ENCODE measurements at regions not wholly inside any gene's neighbourhood (a gene's known extent, or its start where the extent isn't known, plus 50 kb on each side); places are given as distances from the start of the nearest gene placed in this dataset.
"Not testable (repeated sequence)": the region's sequence is repeated elsewhere in the genome, so short reads cannot be mapped to it uniquely, and the experiment has no call there.

DNA sequence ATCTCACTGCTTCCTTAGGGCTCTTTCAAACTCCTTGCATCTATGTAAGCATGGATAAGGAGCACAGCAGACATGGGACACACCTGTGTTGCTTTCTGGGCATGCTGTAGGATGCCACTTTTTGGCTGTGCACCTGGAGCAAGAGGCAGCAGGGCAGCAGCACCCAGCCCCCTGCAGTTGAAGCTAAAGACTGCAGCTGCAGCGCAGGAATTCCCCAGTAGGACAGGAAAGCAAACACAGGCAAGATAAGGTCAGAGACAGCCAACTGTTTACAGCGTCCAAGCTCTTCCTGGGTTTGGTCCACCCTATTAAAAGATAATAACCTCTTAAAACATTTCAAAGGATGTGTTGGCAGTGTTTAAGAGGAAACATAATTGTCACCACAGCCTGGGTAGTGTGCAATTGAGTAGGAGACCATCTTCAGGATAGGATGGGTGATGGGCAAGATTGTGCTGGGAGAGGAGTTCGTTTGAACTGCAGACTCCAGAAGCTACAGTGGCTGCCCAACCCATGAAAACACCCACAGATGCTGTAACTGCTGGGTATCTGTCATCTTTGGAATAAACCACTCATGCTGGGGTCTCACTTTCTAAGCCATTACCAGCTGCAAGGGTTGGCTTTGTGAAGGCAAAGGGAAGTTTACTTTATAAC is 242.3 kb upstream of the PLGLB1 start:
- not testable (repeated sequence) for DNase-seq (ENCODE audit: low read depth in 2 of 2)

DNA sequence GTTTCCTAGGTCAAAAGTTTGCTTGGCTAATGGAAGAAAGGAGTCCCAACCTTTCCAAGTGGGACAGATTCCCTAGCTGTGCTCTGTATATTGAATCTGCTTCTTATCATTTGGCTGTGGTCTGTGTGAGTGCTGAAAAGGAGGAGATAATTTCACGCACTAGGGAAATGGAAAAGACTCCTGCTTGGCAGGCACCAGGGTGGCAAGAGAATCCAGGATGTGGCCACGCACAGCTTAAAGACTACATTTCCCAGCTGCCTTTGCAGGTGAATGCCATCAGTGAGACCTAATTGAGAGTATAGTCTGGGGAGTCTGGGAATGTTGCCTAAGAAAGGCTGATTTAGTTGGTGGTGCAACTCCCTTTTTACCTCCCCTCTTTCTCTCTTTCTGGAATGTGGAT is 253.5 kb upstream of the PLGLB1 start:
- not testable (repeated sequence) for DNase-seq (ENCODE audit: low read depth in 2 of 2)

GRCh38 chr2:87275974-87276629 is 254.5 kb upstream of the PLGLB1 start:
- DNase-seq (ENCODE audit: low read depth in 2 of 2) = not testable (repeated sequence)

- DNase-seq (ENCODE audit: low read depth in 2 of 2) = not testable (repeated sequence)
Observed at GRCh38 chr2:87276673-87277072, 255.0 kb upstream of the PLGLB1 start.

GRCh38 chr2:87277734-87278133 is 256.1 kb upstream of the PLGLB1 start:
- DNase-seq (ENCODE audit: low read depth in 2 of 2) = not testable (repeated sequence)

- not testable (repeated sequence) for DNase-seq (ENCODE audit: low read depth in 2 of 2)
Observed at GRCh38 chr2:87280596-87281355, 259.1 kb upstream of the PLGLB1 start.

DNA sequence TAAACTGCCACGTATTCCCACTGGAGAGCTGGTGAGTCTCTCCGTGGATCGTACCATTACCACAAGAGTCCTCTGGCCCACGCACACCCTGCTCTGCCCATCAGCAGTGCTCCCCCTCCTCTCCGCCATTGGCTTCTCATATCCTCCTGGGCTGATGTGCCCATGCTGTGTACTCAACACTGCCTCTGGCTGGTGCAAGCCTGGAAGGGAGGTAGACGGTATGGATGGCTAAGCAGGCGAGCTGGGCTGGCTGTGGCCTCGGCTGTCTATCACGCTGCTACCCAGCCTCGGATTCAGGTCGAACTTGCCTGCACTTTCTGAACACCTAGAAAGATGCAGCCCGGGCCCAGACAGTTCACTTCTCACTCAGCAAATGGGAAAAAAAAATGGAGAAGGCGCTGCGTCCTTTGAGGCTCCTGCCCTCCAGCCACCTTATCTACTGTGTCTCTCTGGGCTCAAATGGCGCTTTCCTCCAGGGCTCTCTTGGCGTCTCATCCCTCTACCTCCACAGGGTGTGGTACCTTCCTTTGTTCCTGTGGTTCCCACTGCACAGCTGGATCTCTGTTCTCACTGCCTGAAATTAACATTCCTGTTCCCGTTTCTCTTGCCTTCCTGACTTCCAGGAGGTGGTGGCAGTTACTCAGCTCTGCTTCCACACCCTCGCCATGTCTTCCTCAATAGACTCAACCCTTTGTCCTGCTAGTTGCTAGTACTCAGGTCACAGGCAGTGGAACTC is 262.3 kb upstream of the PLGLB1 start:
- not testable (repeated sequence) for DNase-seq (ENCODE audit: low read depth in 2 of 2)

- not testable (repeated sequence) for DNase-seq (ENCODE audit: low read depth in 2 of 2)
Observed at GRCh38 chr2:87284471-87284772, 262.8 kb upstream of the PLGLB1 start.

- DNase-seq (ENCODE audit: low read depth in 2 of 2) = not testable (repeated sequence)
Observed at GRCh38 chr2:87285139-87285538, 263.5 kb upstream of the PLGLB1 start.

DNA sequence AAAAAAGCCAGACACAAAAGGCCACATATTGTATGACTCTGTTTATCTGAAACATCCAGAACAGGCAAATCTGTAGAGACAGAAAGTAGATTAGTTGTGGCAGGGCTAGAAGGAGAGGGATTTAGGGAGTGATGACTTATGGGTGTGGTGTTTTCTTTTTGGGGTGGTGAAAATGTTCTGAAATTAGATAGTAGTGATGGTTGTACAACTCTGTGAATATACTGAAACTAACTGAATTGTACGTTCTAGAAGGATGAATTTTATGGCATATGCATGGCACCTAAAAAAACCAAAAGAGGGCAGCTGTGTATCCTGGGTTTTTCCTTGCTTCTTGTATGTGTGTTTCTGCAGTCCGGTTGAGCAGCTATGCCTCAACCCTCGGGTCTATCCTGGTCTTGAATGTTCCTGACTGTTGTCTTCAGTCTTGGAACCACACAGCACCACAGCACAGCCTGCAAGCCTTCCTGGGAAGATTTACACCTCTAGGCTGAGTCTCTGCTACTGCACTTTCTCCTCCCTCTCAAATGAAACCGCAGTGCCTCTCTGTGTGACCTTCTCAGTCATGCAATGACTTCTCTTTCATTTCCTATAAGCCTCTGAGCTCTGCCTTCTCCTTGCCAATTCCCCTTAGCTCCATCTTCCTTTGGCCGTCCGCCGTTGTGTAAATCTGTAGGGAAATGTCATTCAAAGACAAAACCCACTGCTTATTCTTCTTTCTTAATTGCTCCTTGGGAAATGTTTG is 269.1 kb upstream of the PLGLB1 start:
- not testable (repeated sequence) for DNase-seq (ENCODE audit: low read depth in 2 of 2)

GRCh38 chr2:87291400-87292200 is 270.0 kb upstream of the PLGLB1 start:
- DNase-seq (ENCODE audit: low read depth in 2 of 2) = not testable (repeated sequence)

DNA sequence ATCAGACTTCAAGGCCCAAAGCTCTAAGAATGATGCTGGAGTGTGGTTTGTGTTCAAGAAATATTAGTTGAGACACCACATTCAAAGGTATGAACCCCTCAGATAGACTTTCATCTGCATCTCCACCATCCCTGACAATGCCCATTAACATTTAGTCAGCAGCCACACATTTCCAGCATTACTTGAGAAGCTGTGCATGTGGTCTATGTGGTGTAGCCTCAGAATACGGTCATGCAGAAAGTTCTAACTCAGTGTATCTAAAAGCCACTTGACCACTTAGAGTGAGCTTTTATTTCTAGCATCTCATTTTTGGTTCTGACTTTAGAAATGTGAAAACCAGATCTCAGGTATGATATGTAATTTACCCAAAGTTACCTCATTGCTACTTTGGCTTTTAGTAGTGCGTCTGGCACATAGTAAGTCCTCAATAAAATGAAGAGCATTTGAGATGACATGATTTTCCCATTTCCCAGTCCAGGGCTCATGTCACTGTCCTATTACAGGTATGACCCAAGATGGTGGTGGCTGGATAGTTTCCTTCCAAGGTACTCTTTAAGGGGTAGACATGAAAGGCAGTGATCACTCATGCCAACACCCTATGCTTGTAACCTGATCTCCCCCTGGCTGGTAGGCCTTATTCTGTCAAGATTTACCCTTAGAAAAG is 272.4 kb upstream of the PLGLB1 start:
- not testable (repeated sequence) for DNase-seq (ENCODE audit: low read depth in 2 of 2)

- DNase-seq (ENCODE audit: low read depth in 2 of 2) = not testable (repeated sequence)
Observed at GRCh38 chr2:87295135-87295534, 273.5 kb upstream of the PLGLB1 start.

DNA sequence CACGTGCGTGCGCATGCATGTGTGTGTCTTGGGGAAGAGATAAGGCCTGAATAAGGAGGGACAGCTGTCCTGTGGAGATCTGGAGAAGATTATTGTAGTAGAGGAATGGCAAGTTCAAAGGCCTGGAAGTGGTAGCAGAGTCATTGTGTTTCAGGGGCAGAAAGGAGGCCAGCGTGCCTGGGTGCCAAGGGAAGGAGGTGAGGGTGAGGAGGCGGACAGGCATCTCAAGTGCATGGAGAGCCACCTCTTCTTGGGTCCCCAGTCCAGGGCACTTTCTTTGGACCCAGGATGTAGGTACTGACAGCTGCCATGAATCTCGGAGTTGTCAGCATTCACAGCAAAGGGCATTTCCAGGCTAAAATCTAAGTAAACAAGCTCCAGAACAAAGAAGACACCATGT is 279.7 kb upstream of the PLGLB1 start:
- DNase-seq (ENCODE audit: low read depth in 2 of 2) = not testable (repeated sequence)

DNA sequence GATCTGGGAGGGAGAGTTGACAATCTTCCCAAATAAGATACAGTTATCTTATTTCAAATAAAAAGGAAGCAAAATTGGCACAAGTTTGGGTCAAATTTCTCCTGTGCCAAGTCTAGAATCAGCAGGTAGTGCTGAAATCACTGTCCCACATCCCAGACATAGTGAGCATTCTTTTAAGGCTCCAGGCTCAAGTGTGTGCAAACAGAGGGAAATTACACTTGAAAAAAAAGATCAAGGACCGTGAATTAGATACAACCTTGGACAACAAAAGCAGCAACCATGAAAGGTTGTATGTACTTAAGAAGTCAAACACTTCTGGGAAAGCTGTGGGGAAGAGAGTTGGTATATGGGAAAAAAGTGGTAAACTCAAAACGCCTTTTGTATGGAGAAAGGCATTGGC is 280.2 kb upstream of the PLGLB1 start:
- not testable (repeated sequence) for DNase-seq (ENCODE audit: low read depth in 2 of 2)

DNA sequence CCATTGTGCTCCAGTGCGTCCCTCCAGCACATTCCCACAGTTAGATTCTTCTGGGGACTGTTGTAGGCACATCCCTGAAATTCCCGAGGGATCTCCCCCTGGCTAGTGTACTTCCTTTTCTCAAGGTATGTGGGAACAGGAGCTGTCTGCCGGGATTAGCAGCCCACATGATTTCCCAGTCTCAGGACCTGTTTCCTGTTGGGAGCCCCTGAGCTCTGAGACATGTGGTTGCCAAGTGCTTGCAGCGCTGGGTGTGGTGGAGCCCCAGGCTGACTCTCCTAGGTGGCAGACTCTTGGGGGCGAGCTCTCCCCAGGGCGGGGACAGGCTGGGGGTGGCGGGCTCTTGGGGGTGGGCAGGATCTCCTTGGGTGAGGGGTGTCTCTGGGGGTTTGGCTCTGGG is 287.0 kb upstream of the PLGLB1 start:
- DNase-seq (ENCODE audit: low read depth in 2 of 2) = not testable (repeated sequence)

GRCh38 chr2:87309785-87310184 is 288.1 kb upstream of the PLGLB1 start:
- not testable (repeated sequence) for DNase-seq (ENCODE audit: low read depth in 2 of 2)

DNA sequence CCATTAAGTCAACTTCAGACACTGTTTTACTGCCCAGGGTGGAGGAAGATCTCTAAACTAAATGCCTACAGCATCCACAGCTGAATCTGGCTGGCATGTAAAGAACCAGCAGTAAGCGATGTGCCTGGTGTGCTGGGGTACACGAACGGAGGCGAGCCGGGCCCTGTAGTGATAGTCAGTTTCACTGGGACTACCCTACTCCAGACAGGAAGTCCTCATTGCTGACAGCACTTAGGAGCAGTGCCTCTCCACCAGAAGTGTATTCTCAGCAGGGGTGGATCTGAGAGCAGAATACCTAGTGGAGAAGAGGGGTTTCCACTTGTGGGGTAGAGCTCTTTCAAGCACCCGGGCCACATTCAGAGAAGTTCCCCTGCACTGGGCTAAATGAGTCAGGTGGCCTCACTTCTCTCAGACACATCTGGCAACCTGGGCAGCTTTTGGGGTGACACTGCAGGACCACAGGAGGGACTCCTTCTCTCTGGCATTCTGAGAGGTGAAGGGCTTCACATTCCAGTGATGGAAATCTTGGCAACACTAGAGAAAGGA is 290.3 kb upstream of the PLGLB1 start:
- DNase-seq (ENCODE audit: low read depth in 2 of 2) = not testable (repeated sequence)

- DNase-seq (ENCODE audit: low read depth in 2 of 2) = not testable (repeated sequence)
Observed at GRCh38 chr2:87314622-87315021, 293.0 kb upstream of the PLGLB1 start.

Data from stimulated activated CD4-positive, alpha-beta T cell treated with anti-CD3 and anti-CD28 coated beads, Interleukin-15, amount 100 ng/mL, for 48 hours (primary cell).